PC-9 (cell line): ENCODE measurements at regions not wholly inside any gene's neighbourhood (a gene's known extent, or its start where the extent isn't known, plus 50 kb on each side); places are given as distances from the start of the nearest gene placed in this dataset.

Experiments used
- CTCF ChIP-seq: fragments of 200-600 bp; sonication (generic); conservative IDR thresholded peaks from 2 replicates; pipeline ENCODE4 v1.6.1; 2017; ENCODE audit warnings: mixed run types, antibody characterized with exemption, mild to moderate bottlenecking, moderate library complexity
- EZH2 ChIP-seq: fragments of 200-600 bp; sonication (generic); IDR thresholded peaks from 2 replicates; pipeline ENCODE4 v1.8.0; 2017; ENCODE audit warnings: antibody characterized with exemption, low read depth

- no peak for TF ChIP-seq CTCF
- no peak for TF ChIP-seq EZH2
Measured at GRCh38 chr7:153065051-153065450, 305.5 kb downstream of the ACTR3B start.
